H1 (cell line): ENCODE measurements at regions not wholly inside any gene's neighbourhood (a gene's known extent, or its start where the extent isn't known, plus 50 kb on each side); places are given as distances from the start of the nearest gene placed in this dataset.

Experiments used
- CTCF ChIA-PET: fragments of 300-600 bp; sonication (Branson Sonifier 250); formaldehyde crosslinking; loops from one replicate; lab custom pipeline; 2021; ENCODE audit not compliant: partially characterized antibody; lab: Charles Lee
- POLR2A ChIA-PET: fragments of 300-600 bp; sonication (Branson Sonifier 250); formaldehyde crosslinking; loops from one replicate; lab custom pipeline; 2021; ENCODE audit warnings: inconsistent platforms; ENCODE audit not compliant: partially characterized antibody; lab: Charles Lee
- DNase-seq, 2 experiments: peaks; one replicate each; pipeline versions ENCODE4 v3.0.0 to v3.0.0-alpha.2; 2010 to 2022; ENCODE audit warnings: low spot score in 2 of 2, low read depth in 1 of 2, mixed read lengths in 1 of 2
- FAIRE-seq: peaks from 2 replicates; lab custom pipeline; 2011; peaks lifted over from hg19 to GRCh38; lab: Jason Lieb, UNC
- H2AFZ ChIP-seq: 2 replicates; pipeline ENCODE4 v1.8.1; 2012; ENCODE audit warnings: low read length, inconsistent platforms
- H2AK5ac ChIP-seq: 2 replicates; pipeline ENCODE4 v1.6.1; 2013; ENCODE audit warnings: low read depth, low read length
- H2BK120ac ChIP-seq: replicated peaks from 2 replicates; pipeline ENCODE3; 2013; ENCODE audit warnings: low read depth, low read length, inconsistent platforms
- H2BK12ac ChIP-seq: 2 replicates; pipeline ENCODE4 v1.6.1; 2013; ENCODE audit warnings: low read depth, low read length
- H2BK15ac ChIP-seq: 2 replicates; pipeline ENCODE4 v1.6.1; 2013; ENCODE audit warnings: low read length
- H2BK20ac ChIP-seq: 2 replicates; pipeline ENCODE4 v1.6.1; 2013; ENCODE audit warnings: low read length
- H2BK5ac ChIP-seq: 2 replicates; pipeline ENCODE4 v1.6.1; 2013; ENCODE audit warnings: low read depth, low read length
- H3K14ac ChIP-seq: 2 replicates; pipeline ENCODE4 v1.6.1; 2013; ENCODE audit warnings: inconsistent platforms; ENCODE audit not compliant: insufficient read length
- H3K18ac ChIP-seq: 2 replicates; pipeline ENCODE4 v1.6.1; 2013; ENCODE audit warnings: low read length; ENCODE audit errors: extremely low read depth
- H3K23ac ChIP-seq: 2 replicates; pipeline ENCODE4 v1.6.1; 2013; ENCODE audit warnings: inconsistent platforms; ENCODE audit not compliant: insufficient read length
- H3K23me2 ChIP-seq: 2 replicates; pipeline ENCODE4 v1.6.1; 2013; ENCODE audit warnings: low read depth, low read length
- H3K27ac ChIP-seq: 2 replicates; pipeline ENCODE4 v1.6.1; 2011; ENCODE audit warnings: low read depth, low read length, inconsistent platforms
- H3K27me3 ChIP-seq, 4 experiments: replicated peaks in 1 of 4; 1 replicate in 1 of 4; 2 replicates in 3 of 4; pipeline versions ENCODE4 v1.6.1 to v1.8.1; 2011 to 2013; ENCODE audit warnings: low read length in 3 of 4, mild to moderate bottlenecking in 3 of 4, inconsistent platforms in 2 of 4, mixed read lengths in 2 of 4, moderate library complexity in 1 of 4; ENCODE audit not compliant: control insufficient read depth in 3 of 4, insufficient read depth in 3 of 4; ENCODE audit errors: extremely low read depth in 1 of 4
- H3K36me3 ChIP-seq, 4 experiments: 2 replicates each; pipeline versions ENCODE4 v1.6.1 to v1.8.1; 2011 to 2013; ENCODE audit warnings: mild to moderate bottlenecking in 4 of 4, low read length in 3 of 4, moderate library complexity in 2 of 4, control low read depth in 1 of 4, inconsistent platforms in 1 of 4; ENCODE audit not compliant: insufficient read depth in 4 of 4, control insufficient read depth in 2 of 4
- H3K4ac ChIP-seq: replicated peaks from 2 replicates; pipeline ENCODE3; 2013; ENCODE audit warnings: low read length, low read depth, mixed read lengths, inconsistent platforms; ENCODE audit not compliant: insufficient read length
- H3K4me1 ChIP-seq, 4 experiments: replicated peaks in 1 of 4; 1 replicate in 1 of 4; 2 replicates in 3 of 4; pipeline versions ENCODE4 v1.6.1 to v1.8.1; 2011 to 2013; ENCODE audit warnings: low read length in 3 of 4, inconsistent platforms in 2 of 4, mixed read lengths in 1 of 4; ENCODE audit not compliant: insufficient read depth in 4 of 4, control insufficient read depth in 3 of 4
- H3K4me2 ChIP-seq, 2 experiments: 2 replicates each; pipeline versions ENCODE4 v1.6.1 to v1.8.1; 2011 to 2013; ENCODE audit warnings: low read depth in 2 of 2, low read length in 2 of 2, control low read depth in 1 of 2, inconsistent platforms in 1 of 2, mild to moderate bottlenecking in 1 of 2; ENCODE audit not compliant: insufficient read depth in 1 of 2
- H3K4me3 ChIP-seq, 4 experiments: fragments of 200-600, 300-600 bp in 1 of 4; sonication (generic), shearing (Covaris generic), sonication (Bioruptor Twin) in 1 of 4; 2 replicates each; pipeline versions ENCODE4 v1.5.1 to v1.8.1; 2011 to 2016; ENCODE audit warnings: low read length in 4 of 4, low read depth in 3 of 4, control low read depth in 2 of 4, inconsistent platforms in 2 of 4, mild to moderate bottlenecking in 2 of 4, mixed read lengths in 1 of 4, moderate library complexity in 1 of 4; ENCODE audit not compliant: insufficient read depth in 2 of 4; ENCODE audit errors: extremely low read depth in 1 of 4
- H3K56ac ChIP-seq: replicated peaks from 2 replicates; pipeline ENCODE3; 2013; ENCODE audit warnings: low read depth, mild to moderate bottlenecking, mixed read lengths, low read length, inconsistent platforms; ENCODE audit not compliant: insufficient read length
- H3K79me1 ChIP-seq: 2 replicates; pipeline ENCODE4 v1.6.1; 2013; ENCODE audit warnings: low read depth, low read length, control low read depth
- H3K79me2 ChIP-seq, 2 experiments: 2 replicates each; pipeline versions ENCODE4 v1.6.1 to v1.8.1; 2012 to 2013; ENCODE audit warnings: low read length in 2 of 2, mild to moderate bottlenecking in 2 of 2, inconsistent platforms in 1 of 2; ENCODE audit not compliant: insufficient read depth in 2 of 2, control insufficient read depth in 1 of 2
- H3K9ac ChIP-seq, 4 experiments: replicated peaks in 1 of 4; 1 replicate in 1 of 4; 2 replicates in 3 of 4; pipeline versions ENCODE4 v1.6.1 to v1.8.1; 2011 to 2013; ENCODE audit warnings: low read depth in 3 of 4, low read length in 3 of 4, control low read depth in 2 of 4, mild to moderate bottlenecking in 2 of 4, moderate library complexity in 2 of 4, inconsistent platforms in 1 of 4; ENCODE audit errors: extremely low read depth in 1 of 4
- H3K9me3 ChIP-seq, 2 experiments: 2 replicates each; pipeline versions ENCODE4 v1.6.1 to v1.8.1; 2012 to 2013; ENCODE audit warnings: mild to moderate bottlenecking in 2 of 2, moderate library complexity in 2 of 2, control low read depth in 1 of 2, inconsistent platforms in 1 of 2, low read depth in 1 of 2, low read length in 1 of 2, mixed read lengths in 1 of 2; ENCODE audit not compliant: insufficient read depth in 2 of 2
- H4K20me1 ChIP-seq, 2 experiments: replicated peaks in 1 of 2; 2 replicates each; pipeline versions ENCODE3 to v1.8.1; 2011 to 2013; ENCODE audit warnings: inconsistent platforms in 2 of 2, low read length in 2 of 2, mild to moderate bottlenecking in 1 of 2; ENCODE audit not compliant: insufficient read depth in 2 of 2, control insufficient read depth in 1 of 2
- H4K5ac ChIP-seq: 2 replicates; pipeline ENCODE4 v1.6.1; 2013; ENCODE audit warnings: low read length, low read depth, mixed read lengths, inconsistent platforms; ENCODE audit not compliant: insufficient read length
- H4K8ac ChIP-seq: 2 replicates; pipeline ENCODE4 v1.8.0; 2013; ENCODE audit warnings: mild to moderate bottlenecking, moderate library complexity, low read length, inconsistent platforms; ENCODE audit not compliant: insufficient read depth; ENCODE audit errors: extremely low read depth
- H4K91ac ChIP-seq: replicated peaks from 2 replicates; pipeline ENCODE3; 2013; ENCODE audit warnings: low read length, mixed read lengths, inconsistent platforms; ENCODE audit not compliant: insufficient read length
- ASH2L ChIP-seq: fragments of 200-600, 300-600 bp; sonication (generic); IDR thresholded peaks from one replicate; pipeline ENCODE4 v1.7.1; 2017; ENCODE audit warnings: low read length
- ATF2 ChIP-seq: IDR thresholded peaks from 2 replicates; pipeline ENCODE4 v1.6.1; 2012; ENCODE audit warnings: low read length, inconsistent platforms
- BACH1 ChIP-seq: IDR thresholded peaks from 2 replicates; pipeline ENCODE4 v1.6.1; 2012; ENCODE audit warnings: low read length, improper control_type of control experiment
- CBX5 ChIP-seq: fragments of 300-800, 300-1000 bp; sonication (generic); IDR thresholded peaks from 2 replicates; pipeline ENCODE4 v1.7.1; 2016; ENCODE audit warnings: antibody characterized with exemption, low read length, low read depth
- FOSL1 ChIP-seq: IDR thresholded peaks from 2 replicates; pipeline ENCODE4 v1.6.1; 2011; ENCODE audit warnings: mild to moderate bottlenecking, low read depth, low read length, moderate library complexity; ENCODE audit not compliant: insufficient read depth
- GTF2F1 ChIP-seq: IDR thresholded peaks from 2 replicates; pipeline ENCODE4 v1.6.1; 2012; ENCODE audit warnings: low read depth, low read length, improper control_type of control experiment, borderline replicate concordance
- JUN ChIP-seq: IDR thresholded peaks from 2 replicates; pipeline ENCODE4 v1.6.1; 2011; ENCODE audit warnings: low read depth, mild to moderate bottlenecking, improper control_type of control experiment, low read length
- PHF8 ChIP-seq: fragments of 200-600 bp; sonication (generic); conservative IDR thresholded peaks from 2 replicates; pipeline ENCODE4 v1.7.1; 2012; ENCODE audit warnings: low read depth, mild to moderate bottlenecking, inconsistent platforms, low read length, moderate library complexity
- POLR2A ChIP-seq, 2 experiments: IDR thresholded peaks; 1 replicate in 1 of 2; 2 replicates in 1 of 2; pipeline ENCODE4 v1.6.1; 2011; ENCODE audit warnings: low read depth in 2 of 2, low read length in 2 of 2, mild to moderate bottlenecking in 2 of 2; ENCODE audit errors: control extremely low read depth in 1 of 2
- RFX5 ChIP-seq: IDR thresholded peaks from 2 replicates; pipeline ENCODE4 v1.6.1; 2011; ENCODE audit warnings: low read depth, low read length, improper control_type of control experiment, borderline replicate concordance
- RNF2 ChIP-seq: fragments of 200-900, 300-1000 bp; sonication (generic); IDR thresholded peaks from 2 replicates; pipeline ENCODE4 v1.7.1; 2016; ENCODE audit warnings: borderline replicate concordance, low read depth, mild to moderate bottlenecking, antibody characterized with exemption, low read length; ENCODE audit not compliant: poor library complexity, severe bottlenecking; ENCODE audit errors: missing control alignments
- SIX5 ChIP-seq: IDR thresholded peaks from 2 replicates; pipeline ENCODE4 v1.6.1; 2011; ENCODE audit warnings: mild to moderate bottlenecking, low read depth, low read length
- SP2 ChIP-seq: IDR thresholded peaks from 2 replicates; pipeline ENCODE4 v1.6.1; 2012; ENCODE audit warnings: mild to moderate bottlenecking, low read length, inconsistent platforms
- SRF ChIP-seq: IDR thresholded peaks from 2 replicates; pipeline ENCODE4 v1.6.1; 2011; ENCODE audit warnings: mild to moderate bottlenecking, low read depth, low read length, moderate library complexity
- SUZ12 ChIP-seq: fragments of 200-600 bp; sonication (generic); IDR thresholded peaks from 2 replicates; pipeline ENCODE4 v1.6.1; 2012; ENCODE audit warnings: mild to moderate bottlenecking, inconsistent platforms, low read length, moderate library complexity, mixed read lengths
- WGBS, 2 experiments: shearing (Covaris generic) in 1 of 2; methylation state at CpG; one replicate each; pipeline versions ENCODE4 v1.1.6 to v1.1.7; 2013 to 2015; ENCODE audit warnings: low lambda C conversion rate in 2 of 2, mixed read lengths in 2 of 2, inconsistent platforms in 1 of 2, low coverage in 1 of 2, missing lambda C conversion rate in 1 of 2; ENCODE audit not compliant: insufficient replicate concordance in 2 of 2, insufficient coverage in 1 of 2, insufficient read length in 1 of 2; ENCODE audit errors: extremely low coverage in 1 of 2, missing lambda C conversion rate in 1 of 2; 5-methylcytosine and 5-hydroxymethylcytosine counted together

- Histone ChIP-seq H3K4ac (no peak overlapping the region), H2BK5ac (no peak overlapping the region), H2BK15ac (no peak overlapping the region), H4K91ac (no peak overlapping the region), H3K36me3 (no peaks in the 10 kb centered on the region), H3K56ac (no peak overlapping the region), H3K9me3 (no peaks in the 10 kb centered on the region), H3K9ac (no peak overlapping the region), H2BK20ac (no peak overlapping the region), H2BK12ac (no peak overlapping the region), H3K27me3 (no peaks in the 10 kb centered on the region), H3K23me2 (no peaks in the 10 kb centered on the region), H3K14ac (no peak overlapping the region), H3K18ac (no peak overlapping the region), H2AFZ (no peak overlapping the region), H3K4me2 (no peak overlapping the region), H3K23ac (no peak overlapping the region), H3K4me1 (no peaks in the 10 kb centered on the region), H3K27ac (no peak overlapping the region), H4K20me1 (no peaks in the 10 kb centered on the region), H2AK5ac (no peak overlapping the region), H3K79me2 (no peaks in the 10 kb centered on the region), H3K79me1 (no peaks in the 10 kb centered on the region), H4K8ac (no peak overlapping the region), H3K4me3 (no peak overlapping the region), H4K5ac (no peak overlapping the region), H2BK120ac (no peak overlapping the region)
- ChIA-PET CTCF (no interaction called here), POLR2A (no interaction called here)
- 100% methylated on average over 3 of the region's 3 CpGs; no CpG with 5 or more reads in 1 of the 2 experiments for WGBS, 2 experiments
- FAIRE-seq (no peak), DNase-seq (no peak)
- TF ChIP-seq PHF8 (no peak), CBX5 (no peak), GTF2F1 (no peak), SIX5 (no peak), ASH2L (no peak), BACH1 (no peak), SUZ12 (no peak), POLR2A (IDR thresholded peaks at IDR 0.05; ENCODE audit: control extremely low read depth in 1 of 2, low read depth in 2 of 2, low read length in 2 of 2) (no peak), RFX5 (no peak), FOSL1 (no peak), RNF2 (no peak), JUN (no peak), SRF (no peak), ATF2 (no peak), SP2 (no peak)
Measured at GRCh38 chr6:45739058-45739457, 276.6 kb downstream of the CLIC5 start.
